ENCODE measurements at regions not wholly inside any gene's neighbourhood (a gene's known extent, or its start where the extent isn't known, plus 50 kb on each side); places are given as distances from the start of the nearest gene placed in this dataset.

- TF ChIP-seq TAF1 (IDR thresholded peaks at IDR 0.05; ENCODE audit: low read depth) (no peak), TEAD4 (IDR thresholded peaks at IDR 0.05) (no peak), MAX (IDR thresholded peaks at IDR 0.05) (no peak), EP300 (IDR thresholded peaks at IDR 0.05; ENCODE audit: borderline replicate concordance) (no peak), CREB1 (IDR thresholded peaks at IDR 0.05; ENCODE audit: low read depth) (no peak), USF1 (IDR thresholded peaks at IDR 0.05) (no peak), RAD21 (IDR thresholded peaks at IDR 0.05; ENCODE audit: low read depth) (no peak), REST (IDR thresholded peaks at IDR 0.05; ENCODE audit: low read depth) (no peak), NFIC (IDR thresholded peaks at IDR 0.05) (no peak), YY1 (IDR thresholded peaks at IDR 0.05; ENCODE audit: low read depth) (no peak), EGR1 (IDR thresholded peaks at IDR 0.05) (no peak), TCF12 (IDR thresholded peaks at IDR 0.05; ENCODE audit: low read depth) (no peak), FOXM1 (IDR thresholded peaks at IDR 0.05; ENCODE audit: borderline replicate concordance, low read depth) (no peak), CEBPB (IDR thresholded peaks at IDR 0.05) (no peak), ZBTB7A (IDR thresholded peaks at IDR 0.05; ENCODE audit: low read depth) (no peak)
These were observed 106.8 kb downstream of the VPREB1 start for GRCh38 chr22:22351366-22351765.

- no peak for TF ChIP-seq ZBTB7A (IDR thresholded peaks at IDR 0.05; ENCODE audit: low read depth)
These were observed 107.9 kb downstream of the VPREB1 start for GRCh38 chr22:22352371-22352999.

- TF ChIP-seq MAX (IDR thresholded peaks at IDR 0.05) (no peak), RAD21 (IDR thresholded peaks at IDR 0.05; ENCODE audit: low read depth) (no peak), NFIC (IDR thresholded peaks at IDR 0.05) (no peak), ZBTB7A (IDR thresholded peaks at IDR 0.05; ENCODE audit: low read depth) (no peak), USF1 (IDR thresholded peaks at IDR 0.05) (no peak), FOXM1 (IDR thresholded peaks at IDR 0.05; ENCODE audit: borderline replicate concordance, low read depth) (no peak), EGR1 (IDR thresholded peaks at IDR 0.05) (no peak), TEAD4 (IDR thresholded peaks at IDR 0.05) (no peak), TAF1 (IDR thresholded peaks at IDR 0.05; ENCODE audit: low read depth) (no peak), REST (IDR thresholded peaks at IDR 0.05; ENCODE audit: low read depth) (no peak), YY1 (IDR thresholded peaks at IDR 0.05; ENCODE audit: low read depth) (no peak), EP300 (IDR thresholded peaks at IDR 0.05; ENCODE audit: borderline replicate concordance) (no peak), TCF12 (IDR thresholded peaks at IDR 0.05; ENCODE audit: low read depth) (no peak), CREB1 (IDR thresholded peaks at IDR 0.05; ENCODE audit: low read depth) (no peak), CEBPB (IDR thresholded peaks at IDR 0.05) (no peak)
These were observed 110.7 kb downstream of the VPREB1 start for GRCh38 chr22:22355096-22355834.

GRCh38 chr22:22357024-22357883, 112.7 kb downstream of the VPREB1 start:
- TF ChIP-seq NFIC (IDR thresholded peaks at IDR 0.05) (no peak), FOXM1 (IDR thresholded peaks at IDR 0.05; ENCODE audit: borderline replicate concordance, low read depth) (no peak), YY1 (IDR thresholded peaks at IDR 0.05; ENCODE audit: low read depth) (no peak), USF1 (IDR thresholded peaks at IDR 0.05) (peak; percentile 88), EP300 (IDR thresholded peaks at IDR 0.05; ENCODE audit: borderline replicate concordance) (no peak), ZBTB7A (IDR thresholded peaks at IDR 0.05; ENCODE audit: low read depth) (no peak), RAD21 (IDR thresholded peaks at IDR 0.05; ENCODE audit: low read depth) (peak; percentile 64), TCF12 (IDR thresholded peaks at IDR 0.05; ENCODE audit: low read depth) (no peak), CEBPB (IDR thresholded peaks at IDR 0.05) (no peak), EGR1 (IDR thresholded peaks at IDR 0.05) (no peak), CREB1 (IDR thresholded peaks at IDR 0.05; ENCODE audit: low read depth) (no peak), TEAD4 (IDR thresholded peaks at IDR 0.05) (no peak)
